ENCODE measurements at regions not wholly inside any gene's neighbourhood (a gene's known extent, or its start where the extent isn't known, plus 50 kb on each side); places are given as distances from the start of the nearest gene placed in this dataset.

- no peak for TF ChIP-seq SIN3A (IDR thresholded peaks at IDR 0.05; ENCODE audit: borderline replicate concordance, low read depth, low read length)
- no peak for TF ChIP-seq MEF2A (IDR thresholded peaks at IDR 0.05; ENCODE audit: borderline replicate concordance, low read depth)
- TF ChIP-seq ELF1 (IDR thresholded peaks at IDR 0.05): no peak
- TF ChIP-seq EZH2phosphoT487 (IDR thresholded peaks at IDR 0.05; ENCODE audit: borderline replicate concordance, low read depth): no peak
- Histone ChIP-seq H3K9ac (no peak overlapping the region), H3K27ac (ENCODE audit: low read depth in 2 of 2, low read length in 1 of 2) (no peak overlapping the region), H3K9me3 (no peaks in the 10 kb centered on the region), H2AFZ (ENCODE audit: low read depth) (no peak overlapping the region), H3K4me1 (ENCODE audit: control insufficient read depth in 1 of 2, insufficient read depth in 2 of 2, low read depth in 1 of 2, low read length in 1 of 2) (peaks cover 0 to 9% of the 10 kb centered on the region in 2 experiments; a peak in 1 of 4 replicates), H3K79me2 (ENCODE audit: insufficient read depth) (no peaks in the 10 kb centered on the region), H3F3A (replicated peaks; ENCODE audit: insufficient read depth) (no peaks in the 10 kb centered on the region), H3K9me2 (no peaks in the 10 kb centered on the region), H3K36me3 (replicated peaks in 1 of 2; ENCODE audit: control insufficient read depth in 1 of 2, insufficient read depth in 2 of 2, low read length in 1 of 2) (no peaks in the 10 kb centered on the region), H3K4me2 (no peak overlapping the region), H3K27me3 (ENCODE audit: insufficient read depth) (no peaks in the 10 kb centered on the region), H4K20me1 (ENCODE audit: insufficient read depth) (no peaks in the 10 kb centered on the region), H3K4me3 (ENCODE audit: low read depth in 2 of 2, low read length in 1 of 2) (no peak overlapping the region)
- DNase-seq: no peak
- ChIA-PET POLR2A (no interaction called here), CTCF (interaction anchor here (1.4 to 1.6 kb wide), 3 partner anchors 11 to 220 kb away, joined by 3 to 4 read pairs (median 3); no protein-coding TSS in a partner anchor)
- WGBS (ENCODE audit: low lambda C conversion rate): 43% methylated on average over 8 of the region's 30 CpGs
Measured at GRCh38 chr6:170051229-170052172, 239.4 kb downstream of the DLL1 start.

- no peak for DNase-seq
- H3K9ac ChIP-seq: no peak overlapping the region
- H3K27ac ChIP-seq (ENCODE audit: low read depth in 2 of 2, low read length in 1 of 2): no peak overlapping the region
- H3K4me3 ChIP-seq (ENCODE audit: low read depth in 2 of 2, low read length in 1 of 2): no peak overlapping the region
- ChIA-PET POLR2A (no interaction called here), CTCF (interaction anchor here (1.5 to 1.6 kb wide), 2 partner anchors 12 to 219 kb away, joined by 3 to 4 read pairs; no protein-coding TSS in a partner anchor)
- no peaks in the 10 kb centered on the region for H4K20me1 ChIP-seq (ENCODE audit: insufficient read depth)
- peaks cover 0 to 9% of the 10 kb centered on the region in 2 experiments; a peak in 1 of 4 replicates for H3K4me1 ChIP-seq (ENCODE audit: control insufficient read depth in 1 of 2, insufficient read depth in 2 of 2, low read depth in 1 of 2, low read length in 1 of 2)
- H3K27me3 ChIP-seq (ENCODE audit: insufficient read depth): no peaks in the 10 kb centered on the region
- no peaks in the 10 kb centered on the region for H3K9me3 ChIP-seq
- no peak overlapping the region for H2AFZ ChIP-seq (ENCODE audit: low read depth)
- no peak for TF ChIP-seq RFX5 (IDR thresholded peaks at IDR 0.05; ENCODE audit: low read length)
- TF ChIP-seq MEF2A (IDR thresholded peaks at IDR 0.05; ENCODE audit: borderline replicate concordance, low read depth): no peak
- TF ChIP-seq CTCF (IDR thresholded peaks at IDR 0.05): no peak
- TF ChIP-seq CHD2 (IDR thresholded peaks at IDR 0.05; ENCODE audit: low read length, partially characterized antibody): no peak
- no peak for TF ChIP-seq RCOR1 (IDR thresholded peaks at IDR 0.05; ENCODE audit: low read length)
- no peak for TF ChIP-seq SIN3A (IDR thresholded peaks at IDR 0.05; ENCODE audit: borderline replicate concordance, low read depth, low read length)
- TF ChIP-seq JUND (IDR thresholded peaks at IDR 0.05): no peak
- no peak for TF ChIP-seq MAX (IDR thresholded peaks at IDR 0.05; ENCODE audit: low read depth)
- TF ChIP-seq FOSL2 (IDR thresholded peaks at IDR 0.05; ENCODE audit: borderline replicate concordance, low read depth): no peak
- no peak for TF ChIP-seq IRF3 (IDR thresholded peaks at IDR 0.05; ENCODE audit: low read depth, low read length)
- TF ChIP-seq TEAD4 (IDR thresholded peaks at IDR 0.05; ENCODE audit: borderline replicate concordance, insufficient read depth): no peak
- no peak for TF ChIP-seq PBX3 (IDR thresholded peaks at IDR 0.05)
- TF ChIP-seq NFIC (IDR thresholded peaks at IDR 0.05; ENCODE audit: borderline replicate concordance): no peak
- TF ChIP-seq POLR2AphosphoS5 (IDR thresholded peaks at IDR 0.05; ENCODE audit: low read depth, low read length): no peak
- no peak overlapping the region for H3K4me2 ChIP-seq
- H3K9me2 ChIP-seq: no peaks in the 10 kb centered on the region
- no peaks in the 10 kb centered on the region for H3F3A ChIP-seq (replicated peaks; ENCODE audit: insufficient read depth)
- no peaks in the 10 kb centered on the region for H3K36me3 ChIP-seq (replicated peaks in 1 of 2; ENCODE audit: control insufficient read depth in 1 of 2, insufficient read depth in 2 of 2, low read length in 1 of 2)
- WGBS (ENCODE audit: low lambda C conversion rate): 66% methylated on average over 10 of the region's 15 CpGs
- no peaks in the 10 kb centered on the region for H3K79me2 ChIP-seq (ENCODE audit: insufficient read depth)
Measured at GRCh38 chr6:170050591-170051041, 240.3 kb downstream of the DLL1 start.

All from SK-N-SH (cell line).